Ureter (tissue), 1 donor: ENCODE measurements at regions not wholly inside any gene's neighbourhood (a gene's known extent, or its start where the extent isn't known, plus 50 kb on each side); places are given as distances from the start of the nearest gene placed in this dataset.

ENCODE experiments used
- DNase-seq: peaks from one replicate; pipeline ENCODE4 v3.0.0-alpha.2; 2020; ENCODE audit warnings: low spot score
- donor health status: DM: yes; HTN: yes; CAD: no.

GRCh38 chr2:120425014-120425413 lies 79.1 kb downstream of the INHBB start:
- DNase-seq = peak; percentile 37

- no peak for DNase-seq
Measured at GRCh38 chr2:120428748-120429147, 82.8 kb downstream of the INHBB start.

GRCh38 chr2:120429586-120430500 lies 83.9 kb downstream of the INHBB start:
- peak; percentile 29 for DNase-seq

GRCh38 chr2:120430501-120430830 lies 84.5 kb downstream of the INHBB start:
- no peak for DNase-seq

GRCh38 chr2:120430957-120431356 lies 85.0 kb downstream of the INHBB start:
- DNase-seq = no peak

GRCh38 chr2:120431386-120432292 lies 85.7 kb downstream of the INHBB start:
- DNase-seq = peak; percentile 39

GRCh38 chr2:120432293-120432975 lies 86.5 kb downstream of the INHBB start:
- peak; percentile 39 for DNase-seq

- DNase-seq = no peak
Measured at GRCh38 chr2:120432976-120433815, 87.3 kb downstream of the INHBB start.

- DNase-seq = no peak
Measured at GRCh38 chr2:120433816-120434290, 87.9 kb downstream of the INHBB start.

GRCh38 chr2:120434492-120435308 lies 88.8 kb downstream of the INHBB start:
- peak; percentile 37 for DNase-seq

- DNase-seq = no peak
Measured at GRCh38 chr2:120435671-120436459, 89.9 kb downstream of the INHBB start.

- DNase-seq = peak; percentile 30
Measured at GRCh38 chr2:120436460-120436739, 90.5 kb downstream of the INHBB start.

GRCh38 chr2:120436885-120437603 lies 91.1 kb downstream of the INHBB start:
- DNase-seq = no peak

- no peak for DNase-seq
Measured at GRCh38 chr2:120437604-120438000, 91.7 kb downstream of the INHBB start.

GRCh38 chr2:120438301-120439066 lies 92.5 kb downstream of the INHBB start:
- DNase-seq = no peak

- no peak for DNase-seq
Measured at GRCh38 chr2:120439067-120439368, 93.1 kb downstream of the INHBB start.

GRCh38 chr2:120439637-120440384 lies 93.9 kb downstream of the INHBB start:
- DNase-seq = no peak
